ENCODE measurements at regions not wholly inside any gene's neighbourhood (a gene's known extent, or its start where the extent isn't known, plus 50 kb on each side); places are given as distances from the start of the nearest gene placed in this dataset.

GRCh38 chr10:36171556-36171952 lies 529.5 kb upstream of the FZD8 start:
- TF ChIP-seq POU2F2 (IDR thresholded peaks at IDR 0.05; ENCODE audit: low read depth, low read length) (no peak), POLR2AphosphoS5 (IDR thresholded peaks at IDR 0.05; ENCODE audit: low read depth, low read length) (no peak), PAX5 (IDR thresholded peaks at IDR 0.05; ENCODE audit: insufficient read depth, low read length, severe bottlenecking) (no peak), SPI1 (IDR thresholded peaks at IDR 0.05; ENCODE audit: low read depth, low read length) (no peak), TAF1 (IDR thresholded peaks at IDR 0.05; ENCODE audit: low read depth, low read length) (no peak), POLR2A (IDR thresholded peaks at IDR 0.05; ENCODE audit: low read depth, low read length) (no peak)
- DNase-seq (ENCODE audit: insufficient read length, low spot score): no peak
- FAIRE-seq: no peak

- FAIRE-seq (no peak), DNase-seq (ENCODE audit: insufficient read length, low spot score) (no peak)
- no peak for TF ChIP-seq SPI1 (IDR thresholded peaks at IDR 0.05; ENCODE audit: low read depth, low read length)
- no peak for TF ChIP-seq POLR2AphosphoS5 (IDR thresholded peaks at IDR 0.05; ENCODE audit: low read depth, low read length)
- no peak for TF ChIP-seq POU2F2 (IDR thresholded peaks at IDR 0.05; ENCODE audit: low read depth, low read length)
- no peak for TF ChIP-seq TAF1 (IDR thresholded peaks at IDR 0.05; ENCODE audit: low read depth, low read length)
- no peak for TF ChIP-seq PAX5 (IDR thresholded peaks at IDR 0.05; ENCODE audit: insufficient read depth, low read length, severe bottlenecking)
- no peak for TF ChIP-seq POLR2A (IDR thresholded peaks at IDR 0.05; ENCODE audit: low read depth, low read length)
Observed at GRCh38 chr10:36170943-36171501, 528.9 kb upstream of the FZD8 start.

- no peak for FAIRE-seq
- DNase-seq (ENCODE audit: insufficient read length, low spot score): no peak
- TF ChIP-seq SPI1 (IDR thresholded peaks at IDR 0.05; ENCODE audit: low read depth, low read length) (no peak), POU2F2 (IDR thresholded peaks at IDR 0.05; ENCODE audit: low read depth, low read length) (no peak), PAX5 (IDR thresholded peaks at IDR 0.05; ENCODE audit: insufficient read depth, low read length, severe bottlenecking) (no peak), POLR2A (IDR thresholded peaks at IDR 0.05; ENCODE audit: low read depth, low read length) (no peak), POLR2AphosphoS5 (IDR thresholded peaks at IDR 0.05; ENCODE audit: low read depth, low read length) (no peak), TAF1 (IDR thresholded peaks at IDR 0.05; ENCODE audit: low read depth, low read length) (no peak)
Observed at GRCh38 chr10:36170142-36170719, 528.1 kb upstream of the FZD8 start.

- FAIRE-seq (no peak), DNase-seq (ENCODE audit: insufficient read length, low spot score) (no peak)
- TF ChIP-seq POLR2A (IDR thresholded peaks at IDR 0.05; ENCODE audit: low read depth, low read length) (no peak), TAF1 (IDR thresholded peaks at IDR 0.05; ENCODE audit: low read depth, low read length) (no peak), SPI1 (IDR thresholded peaks at IDR 0.05; ENCODE audit: low read depth, low read length) (no peak), POU2F2 (IDR thresholded peaks at IDR 0.05; ENCODE audit: low read depth, low read length) (no peak), POLR2AphosphoS5 (IDR thresholded peaks at IDR 0.05; ENCODE audit: low read depth, low read length) (no peak), PAX5 (IDR thresholded peaks at IDR 0.05; ENCODE audit: insufficient read depth, low read length, severe bottlenecking) (no peak)
Observed at GRCh38 chr10:36168777-36169176, 526.7 kb upstream of the FZD8 start.

GRCh38 chr10:36164556-36165504 lies 522.7 kb upstream of the FZD8 start:
- no peak for FAIRE-seq
- no peak for DNase-seq (ENCODE audit: insufficient read length, low spot score)
- TF ChIP-seq TAF1 (IDR thresholded peaks at IDR 0.05; ENCODE audit: low read depth, low read length): no peak
- TF ChIP-seq POU2F2 (IDR thresholded peaks at IDR 0.05; ENCODE audit: low read depth, low read length): no peak
- TF ChIP-seq POLR2AphosphoS5 (IDR thresholded peaks at IDR 0.05; ENCODE audit: low read depth, low read length): no peak
- no peak for TF ChIP-seq SPI1 (IDR thresholded peaks at IDR 0.05; ENCODE audit: low read depth, low read length)
- TF ChIP-seq POLR2A (IDR thresholded peaks at IDR 0.05; ENCODE audit: low read depth, low read length): no peak
- TF ChIP-seq PAX5 (IDR thresholded peaks at IDR 0.05; ENCODE audit: insufficient read depth, low read length, severe bottlenecking): no peak

- FAIRE-seq (no peak), DNase-seq (ENCODE audit: insufficient read length, low spot score) (no peak)
- TF ChIP-seq POU2F2 (IDR thresholded peaks at IDR 0.05; ENCODE audit: low read depth, low read length): no peak
- TF ChIP-seq PAX5 (IDR thresholded peaks at IDR 0.05; ENCODE audit: insufficient read depth, low read length, severe bottlenecking): no peak
- TF ChIP-seq SPI1 (IDR thresholded peaks at IDR 0.05; ENCODE audit: low read depth, low read length): no peak
- no peak for TF ChIP-seq POLR2AphosphoS5 (IDR thresholded peaks at IDR 0.05; ENCODE audit: low read depth, low read length)
- TF ChIP-seq POLR2A (IDR thresholded peaks at IDR 0.05; ENCODE audit: low read depth, low read length): no peak
- no peak for TF ChIP-seq TAF1 (IDR thresholded peaks at IDR 0.05; ENCODE audit: low read depth, low read length)
Observed at GRCh38 chr10:36163827-36164226, 521.7 kb upstream of the FZD8 start.

GRCh38 chr10:36157486-36157885 lies 515.4 kb upstream of the FZD8 start:
- FAIRE-seq: no peak
- TF ChIP-seq POLR2AphosphoS5 (IDR thresholded peaks at IDR 0.05; ENCODE audit: low read depth, low read length): no peak
- TF ChIP-seq POLR2A (IDR thresholded peaks at IDR 0.05; ENCODE audit: low read depth, low read length): no peak
- TF ChIP-seq POU2F2 (IDR thresholded peaks at IDR 0.05; ENCODE audit: low read depth, low read length): no peak
- no peak for TF ChIP-seq PAX5 (IDR thresholded peaks at IDR 0.05; ENCODE audit: insufficient read depth, low read length, severe bottlenecking)
- TF ChIP-seq TAF1 (IDR thresholded peaks at IDR 0.05; ENCODE audit: low read depth, low read length): no peak
- no peak for DNase-seq (ENCODE audit: insufficient read length, low spot score)

- no peak for FAIRE-seq
- TF ChIP-seq PAX5 (IDR thresholded peaks at IDR 0.05; ENCODE audit: insufficient read depth, low read length, severe bottlenecking) (no peak), POU2F2 (IDR thresholded peaks at IDR 0.05; ENCODE audit: low read depth, low read length) (no peak), TAF1 (IDR thresholded peaks at IDR 0.05; ENCODE audit: low read depth, low read length) (no peak), POLR2AphosphoS5 (IDR thresholded peaks at IDR 0.05; ENCODE audit: low read depth, low read length) (no peak), POLR2A (IDR thresholded peaks at IDR 0.05; ENCODE audit: low read depth, low read length) (no peak), SPI1 (IDR thresholded peaks at IDR 0.05; ENCODE audit: low read depth, low read length) (no peak)
- no peak for DNase-seq (ENCODE audit: insufficient read length, low spot score)
Observed at GRCh38 chr10:36148207-36148606, 506.1 kb upstream of the FZD8 start.

- TF ChIP-seq POU2F2 (IDR thresholded peaks at IDR 0.05; ENCODE audit: low read depth, low read length) (no peak), SPI1 (IDR thresholded peaks at IDR 0.05; ENCODE audit: low read depth, low read length) (no peak), TAF1 (IDR thresholded peaks at IDR 0.05; ENCODE audit: low read depth, low read length) (no peak), POLR2AphosphoS5 (IDR thresholded peaks at IDR 0.05; ENCODE audit: low read depth, low read length) (no peak), PAX5 (IDR thresholded peaks at IDR 0.05; ENCODE audit: insufficient read depth, low read length, severe bottlenecking) (no peak), POLR2A (IDR thresholded peaks at IDR 0.05; ENCODE audit: low read depth, low read length) (no peak)
- no peak for FAIRE-seq
- DNase-seq (ENCODE audit: insufficient read length, low spot score): no peak
Observed at GRCh38 chr10:36147529-36147928, 505.4 kb upstream of the FZD8 start.

Measured in GM12891 (cell line).